NOMO-1 (cell line): ENCODE measurements at regions not wholly inside any gene's neighbourhood (a gene's known extent, or its start where the extent isn't known, plus 50 kb on each side); places are given as distances from the start of the nearest gene placed in this dataset.

ENCODE experiments used
- DNase-seq, 2 experiments: peaks; one replicate each; lab custom pipeline; 2025; ENCODE audit not compliant: unreplicated experiment in 2 of 2; lab: John Stamatoyannopoulos, UW

DNA sequence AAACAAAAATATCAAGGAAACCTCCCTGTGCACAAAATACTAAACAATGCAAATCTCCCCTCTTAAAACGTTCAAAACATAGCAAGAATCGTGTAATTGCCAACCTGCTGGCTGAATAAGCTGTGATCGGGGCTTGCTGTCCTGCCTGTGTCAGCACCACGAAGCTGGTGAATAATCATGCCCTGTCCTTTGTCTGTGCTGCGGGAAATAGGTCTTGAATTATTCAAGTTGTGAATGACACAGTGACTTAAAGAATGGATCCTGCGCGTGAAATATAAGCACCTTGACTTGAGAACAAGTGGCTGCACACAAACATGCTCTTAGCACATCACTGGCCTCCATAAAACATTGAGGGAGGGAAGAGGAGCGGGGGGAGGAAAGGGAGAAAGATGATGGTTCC, 130.2 kb downstream of the OAT start:
- no peak for DNase-seq

- no peak for DNase-seq
Observed at GRCh38 chr10:124287791-124288190, 130.9 kb downstream of the OAT start.

- no peak for DNase-seq
Observed at GRCh38 chr10:124287071-124287685, 131.5 kb downstream of the OAT start.

GRCh38 chr10:124286621-124287020, 132.1 kb downstream of the OAT start:
- no peak for DNase-seq

- DNase-seq, result peak; percentile 22 to 76
Observed at GRCh38 chr10:124285587-124286527, 132.9 kb downstream of the OAT start.

- no peak for DNase-seq
Observed at GRCh38 chr10:124283949-124284250, 134.8 kb downstream of the OAT start.

DNA sequence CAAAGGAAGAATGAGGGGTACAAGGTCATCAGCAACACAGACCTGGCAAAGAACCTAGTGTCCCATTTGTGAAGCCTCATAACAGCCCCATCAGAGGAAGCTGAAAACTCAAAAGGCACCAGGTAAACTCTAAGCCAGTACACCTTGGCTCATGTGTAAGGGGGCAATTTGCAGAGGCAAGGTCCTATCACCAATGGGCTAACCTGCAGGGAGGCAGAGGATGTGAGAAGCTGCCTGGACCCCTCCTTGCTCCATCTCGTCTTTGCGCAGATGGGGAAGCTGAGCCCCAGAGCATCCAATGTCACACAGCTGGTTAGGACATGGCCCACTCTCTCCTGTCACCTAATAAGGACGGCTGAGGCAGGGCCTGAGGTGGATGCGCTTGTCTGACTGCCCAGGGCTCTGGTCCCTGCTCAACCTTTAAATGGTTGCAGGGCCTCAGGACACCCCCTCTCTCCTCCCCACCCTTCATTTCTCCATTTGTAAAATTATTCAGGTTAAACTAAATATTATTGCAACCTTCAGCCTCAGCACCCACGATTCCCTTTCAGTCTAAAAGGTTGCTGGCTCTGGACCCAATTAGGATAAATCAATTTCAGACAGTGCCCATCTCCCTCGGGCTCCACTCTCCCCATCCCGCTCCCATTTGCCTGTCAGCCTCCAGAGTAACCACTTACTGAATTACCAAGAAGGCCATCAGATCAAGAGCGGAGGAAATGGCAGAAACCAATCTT, 135.3 kb downstream of the OAT start:
- no peak for DNase-seq

GRCh38 chr10:124282326-124282725, 136.4 kb downstream of the OAT start:
- no peak for DNase-seq

GRCh38 chr10:124281666-124282065, 137.1 kb downstream of the OAT start:
- no peak for DNase-seq

DNA sequence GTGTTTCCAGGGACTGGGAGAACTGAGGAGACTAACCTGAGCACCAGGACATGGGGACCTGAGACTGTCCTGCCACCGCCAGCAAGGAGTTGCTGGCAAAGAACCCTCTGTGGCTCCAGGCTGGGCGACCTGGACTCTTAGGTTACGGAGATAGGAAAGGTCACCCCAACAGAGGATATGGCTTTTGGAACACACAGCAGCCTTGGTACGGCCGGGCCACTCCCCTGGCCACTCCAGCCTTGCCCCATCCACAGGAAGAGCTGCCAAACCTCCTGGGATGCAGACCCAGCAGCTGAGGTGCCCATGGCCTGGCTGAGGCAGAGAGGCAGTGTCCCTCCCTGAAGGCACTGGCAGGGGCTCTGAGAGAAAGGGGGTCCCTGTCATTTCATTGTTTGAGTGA, 137.8 kb downstream of the OAT start:
- no peak for DNase-seq

DNA sequence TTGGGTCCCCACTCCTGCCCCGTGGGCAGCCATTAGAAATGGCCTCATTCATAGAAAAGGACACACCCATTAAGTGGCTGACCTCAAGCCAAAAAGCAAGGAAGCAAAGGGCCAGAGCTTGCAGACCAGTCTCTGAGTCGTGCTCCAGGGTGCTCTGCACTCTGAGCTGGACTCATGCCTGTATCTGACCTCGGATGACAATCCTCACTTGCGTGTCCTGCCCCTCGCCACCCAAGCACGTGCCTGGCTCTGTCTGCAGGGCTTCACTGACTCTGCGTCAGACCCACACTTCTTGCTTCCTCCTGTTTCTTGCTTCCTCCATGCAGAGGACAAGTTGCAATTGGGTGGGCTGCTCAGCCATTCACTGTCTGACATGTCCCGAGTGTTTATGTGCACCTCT, 138.8 kb downstream of the OAT start:
- no peak for DNase-seq

DNA sequence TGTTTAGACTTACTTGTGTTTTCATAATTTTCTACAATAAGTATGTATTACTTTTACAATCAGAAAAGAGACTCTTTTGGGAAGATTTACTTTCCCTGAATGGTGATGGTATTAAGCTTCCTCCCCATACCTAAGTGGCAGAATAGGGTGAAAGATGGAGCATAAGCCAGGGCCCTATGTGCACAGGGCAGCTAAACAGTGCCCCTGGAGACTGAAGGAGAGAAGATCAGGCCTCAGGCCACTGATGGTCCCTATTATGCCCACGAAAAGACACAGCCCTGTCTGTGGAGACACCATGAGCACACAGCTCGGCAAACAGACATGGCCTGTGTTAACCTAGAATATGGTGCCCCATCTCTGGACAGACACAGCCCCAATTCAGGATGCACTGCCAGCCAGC, 139.4 kb downstream of the OAT start:
- DNase-seq, result no peak

- DNase-seq, result no peak
Observed at GRCh38 chr10:124278356-124278755, 140.4 kb downstream of the OAT start.

GRCh38 chr10:124273141-124273540, 145.6 kb downstream of the OAT start:
- DNase-seq, result no peak

DNA sequence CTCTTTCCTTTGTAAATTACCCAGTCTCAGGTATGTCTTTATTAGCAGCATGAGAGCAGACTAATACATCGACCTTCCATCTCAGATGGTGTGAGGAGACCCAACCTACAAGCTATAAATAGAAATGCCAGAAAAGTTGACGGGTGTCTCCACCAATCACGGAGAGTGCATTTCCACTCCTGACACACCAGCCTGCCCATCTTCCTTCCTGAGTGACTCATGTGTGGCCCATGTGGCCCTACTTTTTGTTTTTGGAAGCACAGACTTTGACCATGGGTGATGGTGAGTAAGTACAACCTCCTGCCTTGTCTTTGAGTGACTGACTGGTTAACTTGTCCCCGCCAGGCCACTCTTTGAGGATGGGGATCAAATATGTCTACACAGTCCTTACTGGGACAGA, 147.0 kb downstream of the OAT start:
- no peak for DNase-seq

DNA sequence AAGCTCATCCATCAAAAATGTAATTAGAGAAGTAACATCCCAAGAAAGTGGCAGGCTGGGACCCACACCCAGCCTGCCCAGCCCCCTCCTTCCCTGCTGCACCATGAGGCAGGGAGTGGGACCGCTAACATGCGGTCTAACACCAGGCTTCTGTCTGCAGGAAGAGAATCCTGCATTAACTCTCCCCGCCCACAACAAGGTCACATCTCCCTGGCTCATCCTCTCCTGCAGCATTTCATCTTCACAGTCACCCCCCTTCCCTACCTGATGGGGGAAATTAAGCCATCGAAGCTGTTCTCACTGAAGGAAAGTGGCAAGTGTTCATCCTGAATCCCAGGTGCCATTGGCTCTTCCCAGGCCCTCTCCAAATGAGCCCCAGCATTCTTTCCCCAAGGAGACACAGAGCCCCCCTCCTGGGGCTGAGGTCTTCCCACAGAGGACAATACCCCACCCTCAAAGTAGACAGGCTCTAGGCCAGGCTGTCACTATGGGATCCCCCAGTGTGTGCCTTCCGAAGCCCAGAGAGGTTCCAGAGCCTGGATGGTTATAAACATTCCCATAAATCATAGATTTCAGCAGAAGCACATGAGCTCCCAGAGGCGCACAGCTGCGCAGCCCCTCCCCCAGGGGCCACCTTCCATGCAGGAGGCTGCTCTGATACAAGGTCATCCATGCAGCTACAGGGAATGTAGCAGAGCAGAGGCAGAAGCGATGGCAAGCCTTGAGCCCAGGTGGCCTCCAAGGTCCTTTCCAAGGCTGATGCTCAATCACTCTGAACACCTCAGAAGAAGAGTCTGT, 148.0 kb downstream of the OAT start:
- no peak for DNase-seq

DNA sequence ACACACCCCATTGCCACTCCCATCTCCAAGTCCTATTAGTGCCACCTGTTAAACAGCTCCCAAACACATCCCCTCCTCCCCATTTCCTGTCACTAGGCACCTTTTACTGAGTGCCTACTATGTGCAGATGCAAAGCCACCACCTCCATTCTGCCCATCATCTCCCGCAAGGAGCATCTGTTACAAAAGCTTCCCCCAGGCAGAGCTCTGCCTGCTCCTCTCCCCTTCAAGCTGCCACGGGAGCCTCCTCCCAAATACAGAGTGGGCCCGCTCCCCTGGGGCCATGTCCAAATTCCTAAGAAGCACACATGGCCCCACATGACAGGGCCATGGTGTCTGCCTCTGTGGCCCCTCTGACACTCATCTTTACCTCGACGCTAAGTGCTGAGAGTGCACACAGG, 149.7 kb downstream of the OAT start:
- no peak for DNase-seq

- no peak for DNase-seq
Observed at GRCh38 chr10:124267911-124268549, 150.7 kb downstream of the OAT start.

- no peak for DNase-seq
Observed at GRCh38 chr10:124267231-124267885, 151.4 kb downstream of the OAT start.
